Mesendoderm (in vitro differentiated cells): ENCODE measurements at regions not wholly inside any gene's neighbourhood (a gene's known extent, or its start where the extent isn't known, plus 50 kb on each side); places are given as distances from the start of the nearest gene placed in this dataset.

Experiments used
- DNase-seq: peaks from one replicate; pipeline ENCODE4 v3.0.0; 2013
- H2AK5ac ChIP-seq: 2 replicates; pipeline ENCODE4 v1.6.1; 2013; ENCODE audit warnings: low read length, inconsistent platforms
- H2BK120ac ChIP-seq: 2 replicates; pipeline ENCODE4 v1.6.1; 2013; ENCODE audit warnings: low read depth, mild to moderate bottlenecking, low read length, moderate library complexity, mixed read lengths
- H2BK15ac ChIP-seq: replicated peaks from 2 replicates; pipeline ENCODE4 v1.6.1; 2013; ENCODE audit warnings: low read depth, mild to moderate bottlenecking, moderate library complexity
- H2BK5ac ChIP-seq: 2 replicates; pipeline ENCODE4 v1.6.1; 2013; ENCODE audit warnings: low read length, inconsistent platforms
- H3K18ac ChIP-seq: 2 replicates; pipeline ENCODE4 v1.6.1; 2013; ENCODE audit warnings: mild to moderate bottlenecking, low read length, mixed read lengths
- H3K23ac ChIP-seq: one replicate; pipeline ENCODE4 v1.6.1; 2013; ENCODE audit warnings: low read length
- H3K27ac ChIP-seq: 2 replicates; pipeline ENCODE4 v1.5.1; 2013; ENCODE audit warnings: low read depth, mild to moderate bottlenecking, inconsistent platforms, low read length, moderate library complexity
- H3K27me3 ChIP-seq: 2 replicates; pipeline ENCODE4 v1.6.1; 2013; ENCODE audit warnings: low read length, control low read depth, mild to moderate bottlenecking, inconsistent platforms; ENCODE audit not compliant: insufficient read depth, poor library complexity
- H3K36me3 ChIP-seq: 2 replicates; pipeline ENCODE4 v1.6.1; 2013; ENCODE audit warnings: low read length, inconsistent platforms; ENCODE audit not compliant: control insufficient read depth, insufficient read depth
- H3K4ac ChIP-seq: one replicate; pipeline ENCODE4 v1.6.1; 2013; ENCODE audit warnings: low read depth, mild to moderate bottlenecking, low read length, moderate library complexity
- H3K4me1 ChIP-seq: 2 replicates; pipeline ENCODE4 v1.6.1; 2013; ENCODE audit warnings: low read depth, low read length, inconsistent platforms; ENCODE audit not compliant: control insufficient read depth
- H3K4me2 ChIP-seq: 2 replicates; pipeline ENCODE4 v1.6.1; 2013; ENCODE audit warnings: low read length
- H3K4me3 ChIP-seq: 2 replicates; pipeline ENCODE4 v1.5.1; 2013; ENCODE audit warnings: mild to moderate bottlenecking, low read length
- H3K56ac ChIP-seq: one replicate; pipeline ENCODE4 v1.6.1; 2013; ENCODE audit warnings: low read length
- H3K79me1 ChIP-seq: 2 replicates; pipeline ENCODE4 v1.6.1; 2013; ENCODE audit warnings: low read length, inconsistent platforms
- H3K79me2 ChIP-seq: 2 replicates; pipeline ENCODE4 v1.6.1; 2013; ENCODE audit warnings: mild to moderate bottlenecking, low read length; ENCODE audit not compliant: control insufficient read depth, insufficient read depth
- H3K9ac ChIP-seq: 2 replicates; pipeline ENCODE4 v1.6.1; 2013; ENCODE audit warnings: low read length, inconsistent platforms
- H4K5ac ChIP-seq: one replicate; pipeline ENCODE4 v1.6.1; 2013; ENCODE audit warnings: low read length
- H4K8ac ChIP-seq: one replicate; pipeline ENCODE4 v1.6.1; 2013; ENCODE audit warnings: low read depth, mild to moderate bottlenecking, control low read depth, low read length, moderate library complexity
- WGBS: extraction: QIAGEN DNeasy Blood & Tissue Kit; methylation state at CpG from one replicate; pipeline ENCODE4 v1.1.7; 2013; ENCODE audit warnings: low lambda C conversion rate, missing lambda C conversion rate; ENCODE audit not compliant: insufficient coverage; ENCODE audit errors: extremely low coverage; 5-methylcytosine and 5-hydroxymethylcytosine counted together

GRCh38 chr4:41806807-41807206 is 58.3 kb upstream of the PHOX2B start:
- no peak overlapping the region for H3K4me2 ChIP-seq
- H2AK5ac ChIP-seq = no peak overlapping the region
- no peaks in the 10 kb centered on the region for H3K27me3 ChIP-seq
- no peak overlapping the region for H3K18ac ChIP-seq
- H3K9ac ChIP-seq = no peak overlapping the region
- no peak overlapping the region for H4K5ac ChIP-seq
- H3K36me3 ChIP-seq = no peaks in the 10 kb centered on the region
- H2BK120ac ChIP-seq = no peak overlapping the region
- H3K4me1 ChIP-seq = no peaks in the 10 kb centered on the region
- no peaks in the 10 kb centered on the region for H3K79me1 ChIP-seq
- no peak overlapping the region for H3K4ac ChIP-seq
- no peak overlapping the region for H3K56ac ChIP-seq
- no peak overlapping the region for H4K8ac ChIP-seq
- H3K79me2 ChIP-seq = no peaks in the 10 kb centered on the region
- no peak overlapping the region for H2BK15ac ChIP-seq
- H3K27ac ChIP-seq = no peak overlapping the region
- no peak overlapping the region for H2BK5ac ChIP-seq
- H3K4me3 ChIP-seq = no peak overlapping the region
- DNase-seq = no peak
- no CpG with 5 or more reads among the region's 3 CpGs for WGBS
- H3K23ac ChIP-seq = no peak overlapping the region

GRCh38 chr4:41802590-41802989 is 54.1 kb upstream of the PHOX2B start:
- no peak overlapping the region for H3K9ac ChIP-seq
- H3K27me3 ChIP-seq = no peaks in the 10 kb centered on the region
- no peaks in the 10 kb centered on the region for H3K4me1 ChIP-seq
- no peak overlapping the region for H2AK5ac ChIP-seq
- H3K23ac ChIP-seq = no peak overlapping the region
- WGBS = no CpG with 5 or more reads among the region's 3 CpGs
- H3K27ac ChIP-seq = no peak overlapping the region
- H2BK15ac ChIP-seq = no peak overlapping the region
- H4K8ac ChIP-seq = no peak overlapping the region
- H3K4me3 ChIP-seq = no peak overlapping the region
- no peaks in the 10 kb centered on the region for H3K79me2 ChIP-seq
- H3K56ac ChIP-seq = no peak overlapping the region
- H2BK5ac ChIP-seq = no peak overlapping the region
- no peak overlapping the region for H3K18ac ChIP-seq
- H3K36me3 ChIP-seq = no peaks in the 10 kb centered on the region
- no peaks in the 10 kb centered on the region for H3K79me1 ChIP-seq
- no peak overlapping the region for H2BK120ac ChIP-seq
- DNase-seq = no peak
- no peak overlapping the region for H3K4ac ChIP-seq
- H4K5ac ChIP-seq = no peak overlapping the region
- H3K4me2 ChIP-seq = no peak overlapping the region

- no peak overlapping the region for H2BK5ac ChIP-seq
- H3K27ac ChIP-seq = no peak overlapping the region
- H4K5ac ChIP-seq = no peak overlapping the region
- no peak overlapping the region for H3K4me2 ChIP-seq
- no peaks in the 10 kb centered on the region for H3K27me3 ChIP-seq
- no peak for DNase-seq
- no peak overlapping the region for H3K4me3 ChIP-seq
- peaks cover 4% of the 10 kb centered on the region for H3K4me1 ChIP-seq
- no peak overlapping the region for H3K4ac ChIP-seq
- H4K8ac ChIP-seq = no peak overlapping the region
- no peaks in the 10 kb centered on the region for H3K36me3 ChIP-seq
- no peak overlapping the region for H2BK120ac ChIP-seq
- no peak overlapping the region for H3K9ac ChIP-seq
- H3K79me2 ChIP-seq = no peaks in the 10 kb centered on the region
- no peak overlapping the region for H2BK15ac ChIP-seq
- H2AK5ac ChIP-seq = no peak overlapping the region
- no peak overlapping the region for H3K18ac ChIP-seq
- H3K23ac ChIP-seq = no peak overlapping the region
- H3K56ac ChIP-seq = no peak overlapping the region
- H3K79me1 ChIP-seq = no peaks in the 10 kb centered on the region
- no CpG with 5 or more reads among the region's 1 CpG for WGBS
Observed at GRCh38 chr4:41799126-41799525, 50.6 kb upstream of the PHOX2B start.
